ENCODE measurements at regions not wholly inside any gene's neighbourhood (a gene's known extent, or its start where the extent isn't known, plus 50 kb on each side); places are given as distances from the start of the nearest gene placed in this dataset.

DNA sequence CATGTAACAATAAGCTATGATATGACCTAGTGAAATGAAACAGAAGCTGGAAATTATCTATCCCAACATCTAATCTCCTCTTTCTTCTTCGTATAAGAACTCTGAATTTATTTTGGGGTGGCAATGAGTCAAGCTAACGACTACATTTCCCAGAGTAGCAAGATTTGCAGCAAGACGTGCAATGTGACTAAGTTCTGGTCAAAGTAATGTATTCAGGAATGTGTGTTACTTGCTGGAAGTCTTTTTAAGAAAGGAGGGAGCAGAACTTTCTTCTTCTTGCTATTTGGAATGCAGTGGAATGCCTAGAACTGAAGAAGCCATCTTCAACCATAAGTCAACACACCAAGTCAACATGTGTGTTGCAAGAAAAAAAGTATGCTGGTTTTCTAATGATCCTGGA lies 406.6 kb upstream of the MEF2C start:
- H3K4me3 ChIP-seq (ENCODE audit: low read depth, low read length): no peak overlapping the region
- H3K27me3 ChIP-seq (ENCODE audit: control insufficient read depth, insufficient read depth, low read length): no peaks in the 10 kb centered on the region
- DNase-seq (ENCODE audit: low read depth, low spot score): no peak
- POLR2A ChIA-PET: no interaction called here
- H3K9me3 ChIP-seq (ENCODE audit: control insufficient read depth, insufficient read depth, low read length): no peaks in the 10 kb centered on the region
- TF ChIP-seq, protein P1, sequence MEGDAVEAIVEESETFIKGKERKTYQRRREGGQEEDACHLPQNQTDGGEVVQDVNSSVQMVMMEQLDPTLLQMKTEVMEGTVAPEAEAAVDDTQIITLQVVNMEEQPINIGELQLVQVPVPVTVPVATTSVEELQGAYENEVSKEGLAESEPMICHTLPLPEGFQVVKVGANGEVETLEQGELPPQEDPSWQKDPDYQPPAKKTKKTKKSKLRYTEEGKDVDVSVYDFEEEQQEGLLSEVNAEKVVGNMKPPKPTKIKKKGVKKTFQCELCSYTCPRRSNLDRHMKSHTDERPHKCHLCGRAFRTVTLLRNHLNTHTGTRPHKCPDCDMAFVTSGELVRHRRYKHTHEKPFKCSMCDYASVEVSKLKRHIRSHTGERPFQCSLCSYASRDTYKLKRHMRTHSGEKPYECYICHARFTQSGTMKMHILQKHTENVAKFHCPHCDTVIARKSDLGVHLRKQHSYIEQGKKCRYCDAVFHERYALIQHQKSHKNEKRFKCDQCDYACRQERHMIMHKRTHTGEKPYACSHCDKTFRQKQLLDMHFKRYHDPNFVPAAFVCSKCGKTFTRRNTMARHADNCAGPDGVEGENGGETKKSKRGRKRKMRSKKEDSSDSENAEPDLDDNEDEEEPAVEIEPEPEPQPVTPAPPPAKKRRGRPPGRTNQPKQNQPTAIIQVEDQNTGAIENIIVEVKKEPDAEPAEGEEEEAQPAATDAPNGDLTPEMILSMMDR (IDR thresholded peaks at IDR 0.05; ENCODE audit: low read depth, low read length): no peak
- no peak overlapping the region for H3K27ac ChIP-seq (ENCODE audit: low read depth, low read length)
- CTCF ChIA-PET: no interaction called here

DNA sequence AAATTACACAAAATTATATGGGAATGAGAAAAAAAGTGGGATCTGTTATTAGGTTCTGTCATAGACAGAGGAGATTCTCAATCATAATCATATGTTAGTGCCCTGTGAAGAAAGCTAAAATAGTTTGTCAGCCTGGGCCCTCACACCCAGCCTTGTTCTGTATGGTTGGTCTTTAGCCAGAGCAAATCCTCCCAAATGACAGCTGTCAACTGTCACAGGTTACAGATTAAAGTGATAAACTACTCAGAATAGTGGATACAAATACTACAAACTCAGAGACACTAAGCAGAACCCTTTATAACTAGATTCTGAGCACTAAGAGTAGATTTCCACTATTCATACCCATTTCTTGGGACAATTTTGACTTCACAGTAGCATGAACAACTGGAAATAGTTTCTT lies 405.0 kb upstream of the MEF2C start:
- Histone ChIP-seq H3K27ac (ENCODE audit: low read depth, low read length) (no peak overlapping the region), H3K27me3 (ENCODE audit: control insufficient read depth, insufficient read depth, low read length) (no peaks in the 10 kb centered on the region), H3K4me3 (ENCODE audit: low read depth, low read length) (no peak overlapping the region), H3K9me3 (ENCODE audit: control insufficient read depth, insufficient read depth, low read length) (no peaks in the 10 kb centered on the region)
- ChIA-PET POLR2A (no interaction called here), CTCF (no interaction called here)
- TF ChIP-seq, protein P1 (IDR thresholded peaks at IDR 0.05; ENCODE audit: low read depth, low read length): no peak
- DNase-seq (ENCODE audit: low read depth, low spot score): no peak

DNA sequence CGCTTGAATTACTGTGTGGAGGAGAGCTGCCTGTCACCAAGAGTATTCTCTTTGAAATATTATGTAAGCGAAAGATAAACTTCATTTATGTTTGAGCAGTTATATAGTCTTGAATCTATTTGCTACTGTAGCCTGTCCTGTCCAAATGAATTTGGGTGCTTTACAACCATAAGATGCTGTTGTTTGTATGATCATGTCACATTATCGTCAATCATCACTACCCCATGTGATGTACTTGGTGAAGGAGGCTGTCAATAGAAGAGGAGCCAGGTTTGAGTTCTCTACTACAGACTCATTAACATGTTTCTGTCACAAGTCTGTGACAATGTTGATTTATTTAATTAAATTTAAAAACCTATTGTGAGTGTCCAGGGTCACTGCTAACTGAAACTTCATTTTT lies 403.3 kb upstream of the MEF2C start:
- Histone ChIP-seq H3K4me3 (ENCODE audit: low read depth, low read length) (no peak overlapping the region), H3K27me3 (ENCODE audit: control insufficient read depth, insufficient read depth, low read length) (no peaks in the 10 kb centered on the region), H3K27ac (ENCODE audit: low read depth, low read length) (no peak overlapping the region), H3K9me3 (ENCODE audit: control insufficient read depth, insufficient read depth, low read length) (no peaks in the 10 kb centered on the region)
- POLR2A ChIA-PET: no interaction called here
- no peak for DNase-seq (ENCODE audit: low read depth, low spot score)
- TF ChIP-seq, protein P1 (IDR thresholded peaks at IDR 0.05; ENCODE audit: low read depth, low read length): no peak
- CTCF ChIA-PET: no interaction called here

DNA sequence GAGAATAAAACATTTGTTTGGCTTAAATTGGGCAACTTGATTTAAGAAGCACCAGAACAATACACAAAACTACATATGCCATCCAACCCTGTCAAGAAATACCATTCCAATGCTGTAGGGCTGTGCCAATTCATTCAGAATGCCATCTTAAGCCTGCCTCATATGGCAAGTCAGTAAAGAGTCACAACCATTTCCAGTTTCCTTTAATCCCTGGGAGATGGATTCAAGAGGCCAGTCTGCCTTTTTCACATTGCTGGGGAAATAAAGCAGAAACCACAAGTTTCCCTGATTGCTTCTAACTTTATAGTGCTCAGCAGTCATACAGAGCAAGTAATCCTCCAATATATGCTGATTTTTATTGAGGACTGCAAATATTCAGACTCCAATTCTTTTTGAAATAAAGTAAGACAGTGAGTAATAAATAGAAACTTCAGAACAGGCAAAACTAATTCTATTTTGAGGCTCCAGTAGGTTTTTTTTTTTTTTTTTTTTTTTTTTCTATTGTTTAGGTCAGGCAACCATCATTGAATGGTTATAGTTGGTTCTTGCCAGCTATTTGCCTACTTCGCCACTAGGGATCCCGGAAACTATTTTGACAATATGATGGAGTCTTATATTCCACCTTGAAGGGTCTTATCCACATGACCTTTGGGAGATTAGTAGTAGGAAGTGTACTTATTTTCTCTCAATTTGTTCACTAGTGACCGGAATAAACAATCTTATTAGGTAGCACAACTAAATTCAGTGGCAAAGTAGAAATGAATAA lies 400.9 kb upstream of the MEF2C start:
- H3K27ac ChIP-seq (ENCODE audit: low read depth, low read length): no peak overlapping the region
- no peaks in the 10 kb centered on the region for H3K27me3 ChIP-seq (ENCODE audit: control insufficient read depth, insufficient read depth, low read length)
- TF ChIP-seq, protein P1 (IDR thresholded peaks at IDR 0.05; ENCODE audit: low read depth, low read length): no peak
- H3K4me3 ChIP-seq (ENCODE audit: low read depth, low read length): no peak overlapping the region
- POLR2A ChIA-PET: no interaction called here
- CTCF ChIA-PET: no interaction called here
- no peaks in the 10 kb centered on the region for H3K9me3 ChIP-seq (ENCODE audit: control insufficient read depth, insufficient read depth, low read length)
- DNase-seq (ENCODE audit: low read depth, low spot score): no peak

DNA sequence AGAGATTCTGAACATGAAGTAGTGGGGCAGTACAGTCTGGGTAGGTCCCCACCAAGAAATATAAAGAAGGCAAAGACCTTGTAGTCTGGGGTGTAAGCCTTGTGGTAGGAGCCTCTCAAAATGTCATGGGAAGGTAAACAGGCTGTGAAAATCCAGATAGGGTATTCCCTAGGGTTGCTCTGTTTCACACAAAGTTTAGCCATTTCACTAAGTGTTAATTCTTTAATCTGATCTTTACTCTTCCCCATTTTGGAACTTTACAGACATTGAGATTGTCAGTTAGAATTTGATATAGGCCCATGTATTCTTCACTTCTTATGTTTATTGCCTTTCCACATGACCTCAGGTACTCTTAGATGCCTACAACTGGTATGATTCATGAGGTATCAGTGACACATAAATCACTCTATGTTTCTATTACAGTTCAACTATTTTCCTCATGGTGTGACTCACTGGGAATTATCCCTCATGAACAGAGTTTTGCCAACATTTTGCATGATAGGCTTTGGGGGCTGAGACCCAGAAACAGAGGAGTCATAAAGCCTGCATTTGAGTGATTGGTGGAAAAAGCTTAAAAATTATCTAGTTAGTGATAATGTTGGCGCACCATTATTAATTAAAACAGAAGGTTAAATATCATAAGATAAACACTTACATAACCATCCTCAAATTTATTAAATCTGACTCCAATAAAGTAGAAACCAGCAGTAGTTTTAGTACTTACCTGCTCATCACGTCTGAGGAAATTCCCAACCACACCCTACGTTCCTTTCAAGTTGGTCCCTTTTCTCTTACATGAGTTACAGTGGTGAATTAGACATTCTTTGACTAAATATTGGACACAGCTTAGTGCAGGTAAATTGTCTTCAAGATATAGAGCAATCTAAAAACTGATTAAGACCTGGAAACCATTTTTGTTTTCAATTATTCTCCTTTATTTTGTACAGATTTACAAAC lies 399.8 kb upstream of the MEF2C start:
- no peak overlapping the region for H3K27ac ChIP-seq (ENCODE audit: low read depth, low read length)
- ChIA-PET POLR2A (no interaction called here), CTCF (no interaction called here)
- no peaks in the 10 kb centered on the region for H3K9me3 ChIP-seq (ENCODE audit: control insufficient read depth, insufficient read depth, low read length)
- no peaks in the 10 kb centered on the region for H3K27me3 ChIP-seq (ENCODE audit: control insufficient read depth, insufficient read depth, low read length)
- TF ChIP-seq, protein P1 (IDR thresholded peaks at IDR 0.05; ENCODE audit: low read depth, low read length): no peak
- no peak overlapping the region for H3K4me3 ChIP-seq (ENCODE audit: low read depth, low read length)
- DNase-seq (ENCODE audit: low read depth, low spot score): no peak

Data from AG04450 (cell line).